Chondrocyte (in vitro differentiated cells): ENCODE measurements at regions not wholly inside any gene's neighbourhood (a gene's known extent, or its start where the extent isn't known, plus 50 kb on each side); places are given as distances from the start of the nearest gene placed in this dataset.

Experiments used
- DNase-seq: peaks from one replicate; pipeline ENCODE4 v3.0.0; 2021; ENCODE audit warnings: mixed read lengths, low spot score
- H3K27ac Mint-ChIP-seq: one replicate; pipeline ENCODE4 v1.8.0; 2021; ENCODE audit warnings: mild to moderate bottlenecking, moderate library complexity, mixed read lengths; ENCODE audit not compliant: unreplicated experiment
- H3K27me3 Mint-ChIP-seq: 2 replicates; pipeline ENCODE4 v1.8.0; 2021; ENCODE audit warnings: low read depth, mixed read lengths
- H3K36me3 Mint-ChIP-seq: 2 replicates; pipeline ENCODE4 v1.8.0; 2021; ENCODE audit warnings: low read depth, mixed read lengths
- H3K4me1 Mint-ChIP-seq: 2 replicates; pipeline ENCODE4 v1.8.0; 2021; ENCODE audit warnings: low read depth, mild to moderate bottlenecking, mixed read lengths
- H3K4me3 Mint-ChIP-seq: one replicate; pipeline ENCODE4 v1.8.0; 2021; ENCODE audit warnings: mild to moderate bottlenecking, moderate library complexity, mixed read lengths; ENCODE audit not compliant: unreplicated experiment
- H3K9me3 Mint-ChIP-seq: 2 replicates; pipeline ENCODE4 v1.8.0; 2021; ENCODE audit warnings: low read depth, mixed read lengths
- CTCF ChIP-seq: fragments of 200-600 bp; sonication (generic); IDR thresholded peaks from 2 replicates; pipeline ENCODE4 v1.5.0; 2021; ENCODE audit warnings: antibody characterized with exemption, mild to moderate bottlenecking, moderate library complexity

- Mint-ChIP-seq H3K27ac (no peak overlapping the region), H3K27me3 (no peaks in the 10 kb centered on the region), H3K36me3 (no peaks in the 10 kb centered on the region), H3K4me3 (no peak overlapping the region), H3K4me1 (peaks cover 30% of the 10 kb centered on the region), H3K9me3 (peaks cover 5% of the 10 kb centered on the region)
- TF ChIP-seq CTCF, result no peak
- no peak for DNase-seq
Observed at GRCh38 chr9:14418301-14418940, 104.5 kb upstream of the NFIB start.

- Mint-ChIP-seq H3K4me3 (no peak overlapping the region), H3K27me3 (no peaks in the 10 kb centered on the region), H3K36me3 (no peaks in the 10 kb centered on the region), H3K27ac (no peak overlapping the region), H3K4me1 (peaks cover 25% of the 10 kb centered on the region), H3K9me3 (peaks cover 5% of the 10 kb centered on the region)
- no peak for TF ChIP-seq CTCF
- DNase-seq, result no peak
Observed at GRCh38 chr9:14417237-14417636, 103.3 kb upstream of the NFIB start.

- H3K4me3 Mint-ChIP-seq, result no peak overlapping the region
- H3K27ac Mint-ChIP-seq, result no peak overlapping the region
- H3K36me3 Mint-ChIP-seq, result no peaks in the 10 kb centered on the region
- peaks cover 23% of the 10 kb centered on the region for H3K4me1 Mint-ChIP-seq
- no peaks in the 10 kb centered on the region for H3K27me3 Mint-ChIP-seq
- no peak for DNase-seq
- peaks cover 5% of the 10 kb centered on the region for H3K9me3 Mint-ChIP-seq
- no peak for TF ChIP-seq CTCF
Observed at GRCh38 chr9:14415947-14416346, 102.0 kb upstream of the NFIB start.

GRCh38 chr9:14413812-14414211, 99.9 kb upstream of the NFIB start:
- H3K4me1 Mint-ChIP-seq, result peaks cover 14% of the 10 kb centered on the region
- H3K9me3 Mint-ChIP-seq, result peaks cover 5% of the 10 kb centered on the region

GRCh38 chr9:14412775-14413174, 98.8 kb upstream of the NFIB start:
- DNase-seq, result no peak
- Mint-ChIP-seq H3K36me3 (no peaks in the 10 kb centered on the region), H3K9me3 (peaks cover 5% of the 10 kb centered on the region), H3K27ac (no peak overlapping the region), H3K4me1 (peaks cover 6% of the 10 kb centered on the region), H3K27me3 (no peaks in the 10 kb centered on the region), H3K4me3 (no peak overlapping the region)
- TF ChIP-seq CTCF, result no peak

More at GRCh38 chr9:14413812-14414211, 99.9 kb upstream of the NFIB start:
- no peak for DNase-seq
- H3K4me3 Mint-ChIP-seq, result no peak overlapping the region
- no peak for TF ChIP-seq CTCF
- no peak overlapping the region for H3K27ac Mint-ChIP-seq
- no peaks in the 10 kb centered on the region for H3K36me3 Mint-ChIP-seq
- H3K27me3 Mint-ChIP-seq, result no peaks in the 10 kb centered on the region
